Mesenchymal stem cell (in vitro differentiated cells and primary cell): ENCODE measurements at regions not wholly inside any gene's neighbourhood (a gene's known extent, or its start where the extent isn't known, plus 50 kb on each side); places are given as distances from the start of the nearest gene placed in this dataset.

ENCODE experiments used
- DNase-seq: peaks from one replicate; pipeline ENCODE4 v3.0.0-alpha.2; 2013
- H2AFZ ChIP-seq: one replicate; pipeline ENCODE4 v1.6.1; 2013; ENCODE audit warnings: low read depth, mild to moderate bottlenecking, control low read depth, inconsistent platforms, low read length, moderate library complexity
- H2AK5ac ChIP-seq: 2 replicates; pipeline ENCODE4 v1.6.1; 2013; ENCODE audit warnings: low read length, moderate library complexity, mild to moderate bottlenecking, inconsistent platforms; ENCODE audit not compliant: severe bottlenecking
- H2BK120ac ChIP-seq: one replicate; pipeline ENCODE4 v1.6.1; 2013; ENCODE audit warnings: low read depth, mild to moderate bottlenecking, inconsistent platforms, low read length, moderate library complexity
- H2BK12ac ChIP-seq, 2 experiments: one replicate each; pipeline ENCODE4 v1.6.1; 2013; ENCODE audit warnings: inconsistent platforms in 2 of 2, low read length in 2 of 2, mild to moderate bottlenecking in 2 of 2, moderate library complexity in 2 of 2, control low read depth in 1 of 2
- H2BK15ac ChIP-seq: one replicate; pipeline ENCODE4 v1.6.1; 2013; ENCODE audit warnings: mild to moderate bottlenecking, low read depth, inconsistent platforms; ENCODE audit not compliant: poor library complexity, severe bottlenecking
- H2BK5ac ChIP-seq: 2 replicates; pipeline ENCODE4 v1.6.1; 2013; ENCODE audit warnings: low read depth, mild to moderate bottlenecking, low read length, control low read depth, inconsistent platforms; ENCODE audit not compliant: poor library complexity, severe bottlenecking
- H3K14ac ChIP-seq, 2 experiments: one replicate each; pipeline ENCODE4 v1.6.1; 2013; ENCODE audit warnings: inconsistent platforms in 2 of 2, low read length in 2 of 2, control low read depth in 1 of 2, mild to moderate bottlenecking in 1 of 2, moderate library complexity in 1 of 2
- H3K18ac ChIP-seq, 2 experiments: one replicate each; pipeline ENCODE4 v1.6.1; 2013; ENCODE audit warnings: inconsistent platforms in 2 of 2, low read length in 2 of 2, control low read depth in 1 of 2, low read depth in 1 of 2, mild to moderate bottlenecking in 1 of 2
- H3K23ac ChIP-seq, 2 experiments: one replicate each; pipeline ENCODE4 v1.6.1; 2013; ENCODE audit warnings: inconsistent platforms in 2 of 2, low read length in 2 of 2, mild to moderate bottlenecking in 2 of 2, moderate library complexity in 2 of 2, control low read depth in 1 of 2
- H3K27ac ChIP-seq: 2 replicates; pipeline ENCODE4 v1.5.1; 2013; ENCODE audit warnings: mild to moderate bottlenecking, moderate library complexity, low read length, control low read depth, inconsistent platforms; ENCODE audit not compliant: poor library complexity, severe bottlenecking
- H3K27me3 ChIP-seq, 2 experiments: 2 replicates each; pipeline versions ENCODE4 v1.6.1 to v1.7.0; 2013; ENCODE audit warnings: low read length in 2 of 2, mild to moderate bottlenecking in 2 of 2, moderate library complexity in 2 of 2, control low read depth in 1 of 2, inconsistent platforms in 1 of 2; ENCODE audit not compliant: control insufficient read depth in 1 of 2, insufficient read depth in 1 of 2
- H3K36me3 ChIP-seq, 2 experiments: 2 replicates each; pipeline versions ENCODE4 v1.6.1 to v1.7.0; 2013; ENCODE audit warnings: low read length in 2 of 2, control low read depth in 1 of 2, inconsistent platforms in 1 of 2, low read depth in 1 of 2, mild to moderate bottlenecking in 1 of 2; ENCODE audit not compliant: insufficient read depth in 2 of 2, control insufficient read depth in 1 of 2
- H3K4ac ChIP-seq, 2 experiments: one replicate each; pipeline ENCODE4 v1.6.1; 2013; ENCODE audit warnings: inconsistent platforms in 2 of 2, low read length in 2 of 2, mild to moderate bottlenecking in 2 of 2, moderate library complexity in 2 of 2, control low read depth in 1 of 2, low read depth in 1 of 2
- H3K4me1 ChIP-seq: 2 replicates; pipeline ENCODE4 v1.6.1; 2013; ENCODE audit warnings: low read depth, low read length, control low read depth; ENCODE audit not compliant: control insufficient read depth, insufficient read depth
- H3K4me2 ChIP-seq: 2 replicates; pipeline ENCODE4 v1.6.1; 2013; ENCODE audit warnings: low read length, mild to moderate bottlenecking, inconsistent platforms; ENCODE audit not compliant: poor library complexity, severe bottlenecking
- H3K4me3 ChIP-seq, 2 experiments: 2 replicates each; pipeline versions ENCODE4 v1.5.1 to v1.7.0; 2013; ENCODE audit warnings: low read length in 2 of 2, mild to moderate bottlenecking in 2 of 2, control low read depth in 1 of 2, low read depth in 1 of 2; ENCODE audit not compliant: insufficient read depth in 1 of 2
- H3K79me1 ChIP-seq: replicated peaks from 2 replicates; pipeline ENCODE4 v1.6.1; 2013; ENCODE audit warnings: mild to moderate bottlenecking, control low read depth, low read length, inconsistent platforms; ENCODE audit not compliant: poor library complexity, severe bottlenecking
- H3K9ac ChIP-seq: 2 replicates; pipeline ENCODE4 v1.7.0; 2013; ENCODE audit warnings: mild to moderate bottlenecking, low read length, moderate library complexity
- H3K9me3 ChIP-seq: 2 replicates; pipeline ENCODE4 v1.7.0; 2013; ENCODE audit warnings: mild to moderate bottlenecking, low read length; ENCODE audit not compliant: control insufficient read depth
- H4K8ac ChIP-seq: one replicate; pipeline ENCODE4 v1.6.1; 2013; ENCODE audit warnings: inconsistent platforms, mild to moderate bottlenecking, low read length, moderate library complexity
- H4K91ac ChIP-seq: one replicate; pipeline ENCODE4 v1.6.1; 2013; ENCODE audit warnings: mild to moderate bottlenecking, low read length, inconsistent platforms
- WGBS: methylation state at CpG from one replicate; pipeline ENCODE4 v1.1.7; 2013; ENCODE audit warnings: mixed read lengths; 5-methylcytosine and 5-hydroxymethylcytosine counted together

GRCh38 chr4:126358041-126358440 lies 1043.3 kb downstream of the FAT4 start:
- H2BK120ac ChIP-seq, result no peak overlapping the region
- no CpG with 5 or more reads among the region's 2 CpGs for WGBS
- no peaks in the 10 kb centered on the region for H3K4me1 ChIP-seq
- no peak overlapping the region for H2BK5ac ChIP-seq
- no peak overlapping the region for H3K4me3 ChIP-seq
- no peak overlapping the region for H3K4me2 ChIP-seq
- H2AFZ ChIP-seq, result no peak overlapping the region
- H2BK15ac ChIP-seq, result no peak overlapping the region
- H3K36me3 ChIP-seq, result no peaks in the 10 kb centered on the region
- no peak overlapping the region for H2BK12ac ChIP-seq
- no peak for DNase-seq
- H4K91ac ChIP-seq, result no peak overlapping the region
- no peak overlapping the region for H3K14ac ChIP-seq
- H3K18ac ChIP-seq, result no peak overlapping the region
- H3K4ac ChIP-seq, result no peak overlapping the region
- no peak overlapping the region for H3K9ac ChIP-seq
- no peak overlapping the region for H3K27ac ChIP-seq
- no peak overlapping the region for H3K23ac ChIP-seq
- H2AK5ac ChIP-seq, result no peak overlapping the region
- no peaks in the 10 kb centered on the region for H3K9me3 ChIP-seq
- no peak overlapping the region for H4K8ac ChIP-seq
- no peaks in the 10 kb centered on the region for H3K79me1 ChIP-seq
- no peaks in the 10 kb centered on the region for H3K27me3 ChIP-seq

- Histone ChIP-seq H3K4me1 (no peaks in the 10 kb centered on the region), H3K79me1 (no peaks in the 10 kb centered on the region), H3K27ac (no peak overlapping the region), H3K27me3 (no peaks in the 10 kb centered on the region), H3K9me3 (no peaks in the 10 kb centered on the region), H2BK5ac (no peak overlapping the region), H3K4me3 (no peak overlapping the region), H4K8ac (peak overlapping the region; percentile 15), H2BK12ac (no peak overlapping the region), H3K9ac (no peak overlapping the region), H3K36me3 (no peaks in the 10 kb centered on the region), H3K4me2 (no peak overlapping the region), H2AFZ (no peak overlapping the region), H3K23ac (no peak overlapping the region), H4K91ac (no peak overlapping the region), H3K4ac (no peak overlapping the region), H2AK5ac (no peak overlapping the region), H2BK15ac (no peak overlapping the region), H2BK120ac (no peak overlapping the region), H3K18ac (no peak overlapping the region), H3K14ac (no peak overlapping the region)
- WGBS, result 79% methylated on average over 4 of the region's 4 CpGs
- no peak for DNase-seq
Measured at GRCh38 chr4:126361287-126361686, 1046.5 kb downstream of the FAT4 start.

- Histone ChIP-seq H2BK15ac (no peak overlapping the region), H2BK120ac (no peak overlapping the region), H3K4me2 (no peak overlapping the region), H2BK5ac (no peak overlapping the region), H4K91ac (no peak overlapping the region), H3K79me1 (no peaks in the 10 kb centered on the region), H3K23ac (no peak overlapping the region), H3K9me3 (no peaks in the 10 kb centered on the region), H3K27me3 (no peaks in the 10 kb centered on the region), H3K4me1 (no peaks in the 10 kb centered on the region), H3K9ac (no peak overlapping the region), H4K8ac (no peak overlapping the region), H3K14ac (no peak overlapping the region), H3K18ac (no peak overlapping the region), H2BK12ac (no peak overlapping the region), H2AK5ac (no peak overlapping the region), H3K27ac (no peak overlapping the region), H3K4ac (no peak overlapping the region), H2AFZ (no peak overlapping the region), H3K4me3 (no peak overlapping the region), H3K36me3 (no peaks in the 10 kb centered on the region)
- peak; percentile 88 for DNase-seq
- WGBS, result 0% methylated on average over 1 of the region's 1 CpG
Measured at GRCh38 chr4:126364311-126364911, 1049.7 kb downstream of the FAT4 start.

- Histone ChIP-seq H3K27ac (no peak overlapping the region), H3K9ac (no peak overlapping the region), H3K4me2 (no peak overlapping the region), H4K8ac (no peak overlapping the region), H3K18ac (no peak overlapping the region), H2BK120ac (no peak overlapping the region), H4K91ac (no peak overlapping the region), H3K23ac (no peak overlapping the region), H3K4ac (no peak overlapping the region), H2BK12ac (no peak overlapping the region), H3K4me1 (no peaks in the 10 kb centered on the region), H2BK5ac (no peak overlapping the region), H3K9me3 (no peaks in the 10 kb centered on the region), H3K36me3 (no peaks in the 10 kb centered on the region), H3K4me3 (no peak overlapping the region), H2AK5ac (no peak overlapping the region), H3K14ac (no peak overlapping the region), H2BK15ac (no peak overlapping the region), H3K79me1 (no peaks in the 10 kb centered on the region), H2AFZ (no peak overlapping the region), H3K27me3 (no peaks in the 10 kb centered on the region)
- no peak for DNase-seq
Measured at GRCh38 chr4:126369076-126369475, 1054.3 kb downstream of the FAT4 start.
